ENCODE measurements at regions not wholly inside any gene's neighbourhood (a gene's known extent, or its start where the extent isn't known, plus 50 kb on each side); places are given as distances from the start of the nearest gene placed in this dataset.

DNA sequence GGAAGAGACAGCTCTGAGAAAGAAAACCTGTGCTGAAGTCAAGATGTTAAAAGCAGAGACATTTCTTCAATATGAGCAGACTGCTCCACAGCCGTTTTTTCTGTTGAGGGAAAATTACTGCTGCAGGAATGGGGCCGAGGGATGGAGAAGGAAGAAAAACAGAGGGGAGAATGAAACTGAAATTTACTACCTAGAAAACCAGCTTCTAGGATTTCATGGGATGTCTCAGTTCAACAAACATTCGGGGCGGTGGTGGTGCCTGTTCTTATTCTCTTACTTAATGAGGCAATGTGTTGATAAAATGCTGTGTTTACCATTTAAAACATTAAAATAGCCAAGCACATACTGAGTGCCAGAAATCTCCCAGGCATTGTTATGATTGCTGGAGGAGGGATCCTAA, 557.1 kb upstream of the MEX3C start:
- DNase-seq, result no peak

DNA sequence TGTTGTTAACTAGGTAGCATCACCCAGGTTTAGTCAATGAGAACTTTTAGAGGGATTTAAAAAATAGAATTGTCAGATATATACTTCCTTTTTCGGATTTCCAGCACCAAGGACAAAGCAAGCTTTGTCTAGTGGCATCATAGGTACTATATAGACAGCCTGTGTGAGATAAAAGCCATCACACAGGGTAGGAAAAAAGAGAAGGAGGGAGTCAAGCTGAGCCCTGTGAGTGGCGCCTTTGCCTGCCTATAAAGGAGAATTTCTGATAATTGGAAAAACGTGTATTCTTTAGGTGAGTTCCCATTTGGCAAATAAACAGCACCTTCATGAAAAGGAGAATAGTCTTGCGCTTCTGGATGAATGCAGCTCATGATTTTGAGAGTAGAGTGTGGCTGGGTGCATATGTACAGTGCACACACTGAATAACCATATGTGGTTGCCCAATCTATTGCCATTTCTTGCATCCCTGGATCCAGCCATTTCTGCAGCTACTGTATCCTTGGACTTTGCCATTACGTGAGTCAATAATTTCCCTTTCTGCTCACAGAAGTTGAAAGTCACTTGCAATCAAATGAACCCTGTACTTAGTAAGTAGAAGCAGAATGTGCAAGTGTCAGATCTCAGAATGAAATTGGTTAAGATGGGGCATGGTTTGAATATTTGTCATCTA, 559.9 kb upstream of the MEX3C start:
- DNase-seq, result no peak

DNA sequence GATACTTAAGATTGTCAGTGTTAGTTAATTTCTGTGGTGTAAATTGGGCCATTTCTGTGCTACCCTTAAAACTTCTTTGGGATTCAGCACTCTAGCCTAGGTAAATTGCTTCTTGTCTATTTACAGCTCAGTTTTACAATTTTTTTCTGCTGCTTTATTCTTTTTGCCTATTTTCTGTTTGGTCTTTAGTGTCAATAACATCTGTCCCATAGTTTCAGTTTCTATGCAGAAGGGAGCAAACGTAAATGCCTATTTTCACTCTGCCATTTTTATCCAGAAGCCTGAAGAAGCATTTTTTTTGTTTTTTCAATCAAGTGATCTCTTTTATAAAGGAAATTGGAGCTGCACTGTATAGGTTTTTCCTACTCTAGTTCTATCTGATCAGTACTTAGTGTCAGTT, 564.9 kb upstream of the MEX3C start:
- no peak for DNase-seq

DNA sequence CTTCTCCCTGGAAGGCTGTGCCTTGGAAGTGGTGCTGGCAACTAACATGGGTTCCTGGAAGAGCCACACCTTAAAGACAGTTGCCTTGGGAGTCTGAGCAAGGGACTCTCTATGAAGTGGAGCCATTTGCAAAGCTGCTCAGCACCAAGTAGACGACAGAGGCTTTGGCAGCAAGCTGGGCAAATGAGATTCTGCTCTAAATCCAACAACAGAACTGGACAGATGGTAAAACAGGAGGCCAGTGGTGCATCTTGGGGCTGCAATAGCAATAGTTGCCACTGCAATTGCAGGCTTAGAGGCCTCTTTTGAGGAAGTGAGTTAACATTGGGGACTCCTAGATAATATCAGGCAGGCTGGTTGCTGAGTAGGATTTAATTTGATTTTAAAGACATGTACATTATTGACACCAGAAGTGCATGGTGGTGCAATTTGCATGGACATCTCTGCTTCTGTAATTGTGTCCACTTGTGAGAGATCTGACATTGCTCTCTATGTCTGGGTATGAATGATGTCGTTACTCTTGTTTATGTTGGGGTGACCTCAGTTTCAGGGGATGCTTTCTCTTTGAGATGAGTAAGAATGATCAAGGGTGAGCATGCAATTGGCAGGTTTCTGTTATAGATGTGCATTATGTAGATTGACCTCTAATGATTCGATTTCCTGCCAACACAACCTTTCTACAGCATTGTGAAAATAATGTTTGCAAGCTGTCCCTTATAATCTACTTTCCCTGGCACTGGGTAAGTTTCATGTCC, 568.3 kb upstream of the MEX3C start:
- DNase-seq, result no peak

DNA sequence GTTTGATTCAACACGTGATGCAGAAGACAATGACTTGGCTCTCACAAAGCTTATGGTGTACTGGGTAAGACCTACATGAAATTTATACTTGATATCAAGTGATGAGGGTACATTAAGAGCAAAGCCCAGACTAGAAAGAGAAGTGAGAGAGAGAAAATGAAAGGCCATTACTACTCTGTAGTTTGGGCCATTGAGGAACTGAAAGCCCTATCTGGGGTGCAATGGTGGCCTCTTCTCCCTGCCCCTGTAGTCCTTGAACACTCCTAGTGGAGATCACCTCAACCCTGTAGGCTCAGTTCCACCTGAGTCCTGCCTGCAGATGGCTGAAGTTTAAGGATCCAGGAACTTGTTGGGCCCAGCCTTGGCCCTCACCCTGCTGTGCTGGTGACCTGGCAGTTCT, 569.8 kb upstream of the MEX3C start:
- DNase-seq, result no peak

DNA sequence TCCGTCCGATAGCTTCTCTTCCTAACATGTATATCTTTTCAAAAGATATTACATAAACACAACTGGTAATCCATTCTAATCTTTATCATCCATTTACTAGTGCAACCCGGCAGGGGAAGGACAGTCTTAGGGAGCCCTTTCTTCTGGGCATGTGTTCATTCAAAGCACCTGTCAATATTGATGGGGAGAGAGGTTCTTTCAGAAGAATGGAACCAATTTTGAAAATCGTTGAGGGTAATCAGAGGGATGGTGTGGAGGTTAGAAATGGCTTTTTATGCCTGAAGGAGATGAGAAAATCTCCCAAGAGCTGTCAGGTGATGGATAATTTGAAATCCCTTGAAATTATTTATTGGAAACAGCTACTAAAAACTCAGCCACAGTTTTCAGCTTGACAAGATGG, 561.9 kb upstream of the DCC start:
- DNase-seq, result no peak

DNA sequence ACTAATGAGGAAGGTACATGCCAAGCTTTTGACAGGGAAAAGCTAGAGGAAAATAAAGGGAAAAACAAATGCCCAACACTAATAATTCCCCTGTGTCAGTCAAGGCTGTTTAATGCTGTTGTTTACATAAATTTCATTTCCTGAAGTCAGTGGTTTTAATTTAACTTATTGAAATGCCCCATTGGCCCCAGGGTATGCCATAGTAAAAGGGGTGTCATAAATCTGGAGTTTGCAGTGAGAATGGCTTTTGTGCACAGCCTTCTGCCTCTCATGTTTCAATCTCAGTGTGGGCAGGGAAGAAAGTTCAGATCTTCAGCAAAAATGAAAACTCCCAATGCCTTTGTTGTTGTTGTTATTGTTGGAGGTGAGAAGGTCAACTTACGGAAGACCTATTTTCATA, 550.1 kb upstream of the DCC start:
- DNase-seq, result no peak

DNA sequence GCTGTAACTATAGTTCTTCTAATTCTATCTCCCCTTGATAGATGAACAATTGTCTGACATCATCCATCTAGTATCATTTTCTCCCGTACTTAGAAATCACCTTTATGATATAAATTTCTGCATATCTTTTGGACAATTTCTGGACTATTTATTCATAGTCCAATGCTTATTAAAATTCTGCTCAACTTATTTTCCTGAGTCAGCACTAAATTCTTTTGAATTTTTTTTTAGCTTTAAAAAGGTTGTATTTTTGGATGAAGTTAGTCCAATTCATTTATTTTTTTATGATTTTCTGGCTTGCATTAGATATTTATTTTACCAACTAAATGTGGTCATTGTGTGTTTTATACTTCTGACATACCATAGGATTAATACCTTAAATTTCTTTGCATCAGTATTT, 538.5 kb upstream of the DCC start:
- no peak for DNase-seq

DNA sequence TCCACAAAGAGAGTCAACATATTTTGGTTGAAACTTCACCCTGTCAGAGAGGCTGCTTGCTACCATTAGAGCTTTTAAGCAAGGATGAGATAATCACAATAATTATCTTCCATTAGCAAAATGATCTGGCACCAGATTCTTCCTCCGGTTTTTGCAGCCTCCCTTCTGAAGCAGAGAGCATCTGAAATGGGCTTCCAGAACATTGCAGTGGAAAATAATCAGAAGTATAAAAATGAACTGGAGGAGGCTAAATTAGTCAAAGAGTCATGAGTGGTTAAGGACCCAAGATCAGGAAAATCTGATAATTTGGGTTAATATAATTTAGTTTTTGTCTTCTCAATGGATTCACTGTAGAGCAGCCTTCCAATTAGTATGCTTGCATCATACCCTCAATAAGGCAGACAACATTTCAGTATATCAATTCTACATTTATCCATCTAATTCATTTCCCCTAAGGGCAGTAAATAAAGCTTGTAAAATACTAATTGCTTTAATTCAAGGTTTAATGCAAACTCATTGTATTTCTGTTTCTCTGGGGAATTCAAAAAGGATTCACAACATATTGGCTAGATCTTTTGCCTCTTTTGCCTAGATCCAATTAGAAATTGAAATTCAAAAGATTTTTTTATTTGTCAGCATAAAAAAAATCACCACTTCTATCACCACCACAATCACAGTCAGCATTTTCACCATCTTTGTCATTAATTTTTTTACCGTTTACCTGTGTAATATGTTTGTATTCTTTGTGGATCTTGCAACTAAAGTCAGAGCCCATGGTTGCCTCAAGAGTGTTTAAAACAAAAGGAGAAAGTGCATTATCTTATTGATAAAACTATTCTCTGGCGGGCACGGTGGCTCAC, 537.2 kb upstream of the DCC start:
- no peak for DNase-seq

DNA sequence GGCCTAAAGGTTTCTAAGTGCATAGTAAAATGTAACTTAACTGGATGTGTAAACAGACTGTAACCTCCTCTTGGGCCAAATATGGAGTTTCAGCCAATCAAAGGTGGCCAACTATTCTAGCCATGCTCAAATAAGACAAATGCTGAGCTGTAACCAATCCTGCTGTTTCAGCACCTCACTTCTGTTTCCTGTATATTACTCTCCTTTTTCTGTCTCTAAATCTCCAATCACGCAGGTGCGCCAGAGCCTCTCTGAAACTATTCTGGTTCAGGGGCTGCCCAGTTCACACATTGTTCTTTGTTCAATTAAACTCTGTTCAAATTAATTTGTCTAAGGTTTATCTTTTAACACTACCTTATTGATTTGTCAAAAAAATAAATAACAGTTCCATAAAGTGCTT, 532.7 kb upstream of the DCC start:
- no peak for DNase-seq

DNA sequence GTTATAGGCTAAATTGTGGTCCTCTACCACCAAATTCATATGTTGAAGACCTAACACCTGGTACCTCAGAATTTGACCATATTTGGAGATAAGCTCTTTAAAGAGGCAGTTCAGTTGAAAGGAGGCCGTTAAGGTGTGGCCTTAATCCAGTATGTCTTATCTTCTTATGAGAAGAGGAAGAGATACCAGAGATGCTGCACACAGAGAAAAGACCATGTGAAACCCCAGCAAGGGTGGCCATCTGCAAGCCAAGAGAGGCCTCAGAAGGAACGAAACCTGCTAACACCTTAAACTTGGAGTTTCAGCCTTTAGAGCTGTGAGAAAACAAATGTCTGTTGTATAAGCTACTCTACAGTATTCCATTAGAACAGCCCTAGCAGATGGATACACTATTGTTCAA, 528.1 kb upstream of the DCC start:
- DNase-seq, result no peak

DNA sequence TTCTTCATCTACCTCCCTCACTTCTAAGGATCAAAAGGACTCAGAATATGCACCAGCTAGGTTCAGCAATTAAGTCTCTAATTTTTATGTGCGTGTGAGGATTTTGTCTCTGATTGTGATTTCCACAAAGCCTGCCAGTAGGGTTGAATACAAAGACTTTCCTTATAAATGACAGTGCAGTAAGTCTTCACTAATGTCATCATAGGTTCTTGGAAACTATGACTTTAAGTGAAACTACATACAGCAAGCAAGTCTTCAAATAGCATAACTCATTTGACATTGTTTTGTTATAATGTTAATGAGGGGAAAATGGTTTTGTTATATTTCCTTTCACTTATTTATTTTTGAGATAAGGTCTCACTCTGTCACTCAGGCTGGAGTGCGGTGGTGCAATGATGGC, 526.3 kb upstream of the DCC start:
- no peak for DNase-seq

DNA sequence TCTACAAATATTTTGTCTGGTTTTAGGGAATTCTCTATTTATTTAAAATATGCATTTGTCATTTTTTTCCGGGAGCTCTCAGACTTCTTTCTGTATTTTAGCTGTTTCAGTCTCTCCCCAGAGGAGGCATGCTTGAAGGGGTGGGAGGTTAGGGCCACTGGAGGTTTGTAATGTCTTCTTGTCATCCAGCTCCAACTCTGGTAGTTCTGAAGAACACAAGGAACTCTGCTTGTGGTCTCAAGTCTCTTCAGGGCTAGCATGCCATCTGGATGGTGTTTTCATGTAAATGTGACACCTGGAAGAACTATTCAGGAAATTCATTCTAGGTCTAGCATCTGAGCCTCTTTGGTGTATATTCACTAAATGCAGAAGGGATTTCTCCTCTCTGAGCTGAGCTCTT, 518.4 kb upstream of the DCC start:
- DNase-seq, result no peak

DNA sequence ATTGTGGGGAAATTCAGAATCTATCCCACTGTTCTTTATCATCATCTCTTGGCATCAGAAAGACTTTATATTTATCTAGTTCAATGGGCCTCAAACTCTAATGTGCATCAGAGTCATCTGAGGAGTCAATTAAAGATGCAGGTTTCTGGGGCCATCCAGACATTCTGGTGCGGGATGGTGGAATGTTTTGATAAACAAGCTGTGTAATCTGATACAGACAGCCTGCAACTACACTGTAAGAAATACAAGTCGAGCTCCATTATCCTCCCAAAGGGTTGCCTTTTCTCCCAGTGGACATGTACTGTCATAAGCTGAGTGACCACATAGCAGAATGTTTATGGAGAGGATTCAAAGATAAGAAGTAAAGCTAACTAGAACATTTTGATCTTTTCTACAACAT, 515.3 kb upstream of the DCC start:
- no peak for DNase-seq

DNA sequence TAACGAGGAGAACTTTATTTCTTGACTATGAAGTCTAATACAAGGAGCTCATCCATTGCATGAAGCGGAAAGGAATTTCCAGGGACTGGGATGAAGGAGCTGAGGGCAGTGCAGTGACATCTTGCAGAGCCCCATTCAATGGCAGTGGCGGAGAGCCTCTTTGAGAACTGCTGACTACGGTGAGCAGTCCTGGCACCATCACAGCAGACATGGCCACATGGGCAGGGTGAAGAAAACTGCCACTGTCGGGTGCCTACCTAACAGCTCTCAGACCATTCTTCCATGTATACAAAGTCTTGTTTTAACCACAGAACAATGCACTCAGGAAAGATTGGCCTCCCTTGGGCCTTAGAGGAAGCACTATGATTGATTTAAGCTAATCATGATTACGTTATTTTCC, 506.1 kb upstream of the DCC start:
- no peak for DNase-seq

DNA sequence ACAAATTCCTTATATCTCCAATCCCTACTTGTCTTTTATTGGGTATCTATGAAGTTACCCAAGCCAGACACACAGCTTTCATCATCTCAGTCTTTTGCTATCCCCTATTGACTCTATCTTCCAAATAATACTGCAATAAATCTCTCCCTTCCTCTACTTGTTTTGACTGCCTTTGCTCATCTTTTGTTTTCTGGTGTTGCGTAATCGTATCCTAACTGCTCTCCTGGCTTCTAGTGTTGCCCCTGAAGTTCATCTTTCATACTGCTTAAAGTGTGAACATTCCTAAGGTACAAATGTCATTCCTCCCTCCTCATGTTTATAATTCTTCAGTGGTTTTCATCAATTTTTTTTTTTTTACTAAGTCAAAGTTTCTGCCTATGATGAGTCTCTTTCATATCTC, 491.3 kb upstream of the DCC start:
- DNase-seq, result no peak

DNA sequence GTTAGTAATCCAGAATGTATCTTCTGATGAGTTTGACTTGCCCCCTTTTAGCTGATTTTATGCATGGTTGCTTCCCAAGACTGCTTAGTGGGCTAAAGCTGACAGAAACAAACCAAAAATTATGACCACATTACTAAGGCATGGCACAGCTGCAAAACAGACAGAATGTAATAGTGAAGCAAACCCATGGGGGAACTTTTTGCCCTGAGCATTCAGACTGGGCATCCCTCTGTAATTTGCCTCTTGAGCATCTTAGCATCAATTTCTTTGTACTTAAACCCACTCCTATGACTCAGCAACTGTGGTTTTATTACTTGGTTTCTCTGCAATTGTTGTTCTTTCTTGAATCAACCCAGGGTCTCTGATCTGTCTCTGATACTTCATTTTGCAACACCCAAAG, 487.3 kb upstream of the DCC start:
- DNase-seq, result no peak

DNA sequence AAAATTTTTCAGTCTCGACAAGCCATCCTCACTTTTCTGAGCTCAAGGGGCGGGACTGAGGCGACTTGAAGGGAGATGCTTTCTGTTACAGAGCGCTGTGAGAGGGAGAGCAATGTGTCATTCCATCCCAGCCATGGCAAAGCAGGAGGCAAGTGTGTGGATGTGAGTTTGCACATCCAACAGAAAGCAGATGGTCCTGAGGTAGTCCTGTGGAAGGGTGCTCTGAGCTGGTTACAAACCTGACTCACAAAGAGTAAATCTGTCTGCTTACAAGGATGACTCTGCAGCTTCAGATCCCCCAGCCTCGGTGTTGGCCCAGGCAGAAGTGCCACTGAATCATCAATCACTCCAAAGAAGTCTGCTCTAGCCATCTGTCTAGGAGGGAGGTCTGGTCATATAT, 482.0 kb upstream of the DCC start:
- no peak for DNase-seq

DNA sequence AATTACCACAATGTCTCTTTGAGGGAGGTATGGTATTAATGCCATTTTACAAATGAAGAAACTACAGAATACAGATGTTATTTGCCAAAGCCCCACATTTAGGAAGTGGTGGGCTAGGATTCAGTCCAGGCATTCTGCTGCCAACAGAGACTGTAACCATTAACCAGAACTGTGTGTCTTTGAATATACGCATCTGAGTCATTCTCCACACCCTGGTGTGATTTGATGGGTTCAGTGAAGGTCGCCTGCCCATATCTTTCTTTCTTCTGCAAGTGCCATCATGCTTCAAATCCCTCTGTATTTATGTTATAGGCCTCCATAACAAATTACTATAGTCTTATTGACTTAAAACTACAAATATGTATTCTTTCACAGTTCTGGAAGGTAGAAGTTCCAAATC, 479.0 kb upstream of the DCC start:
- DNase-seq, result no peak

DNA sequence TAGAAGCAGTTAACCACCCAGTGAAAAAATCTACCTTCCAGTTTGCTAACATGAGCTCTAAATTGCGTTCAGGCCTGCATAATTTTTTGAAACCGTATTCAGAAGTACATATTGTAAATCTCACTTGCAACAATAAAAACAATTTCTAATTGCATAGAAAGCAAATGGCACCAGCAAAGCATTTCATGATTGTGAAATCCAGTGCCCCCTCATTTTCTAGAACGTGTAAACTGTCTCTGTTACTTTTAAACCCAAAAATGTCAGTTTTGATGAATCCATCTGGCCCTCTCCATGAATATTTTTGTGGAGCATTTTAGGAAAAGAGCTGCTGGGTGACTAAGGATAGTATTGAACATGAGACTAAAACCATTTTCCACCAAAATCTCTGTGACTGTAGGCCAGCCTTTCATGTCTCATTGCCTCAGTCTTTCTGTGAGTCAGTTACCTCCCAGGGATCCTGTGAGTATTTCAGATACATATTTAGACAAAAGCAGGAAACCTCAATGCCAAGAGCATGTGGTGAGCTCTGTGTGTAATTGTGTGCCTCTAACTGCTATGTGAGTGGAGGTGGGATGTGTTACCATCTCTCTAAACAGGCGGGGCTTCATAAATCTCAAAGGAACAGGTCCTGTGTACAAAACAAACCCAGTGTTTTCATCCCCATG, 477.8 kb upstream of the DCC start:
- no peak for DNase-seq

DNA sequence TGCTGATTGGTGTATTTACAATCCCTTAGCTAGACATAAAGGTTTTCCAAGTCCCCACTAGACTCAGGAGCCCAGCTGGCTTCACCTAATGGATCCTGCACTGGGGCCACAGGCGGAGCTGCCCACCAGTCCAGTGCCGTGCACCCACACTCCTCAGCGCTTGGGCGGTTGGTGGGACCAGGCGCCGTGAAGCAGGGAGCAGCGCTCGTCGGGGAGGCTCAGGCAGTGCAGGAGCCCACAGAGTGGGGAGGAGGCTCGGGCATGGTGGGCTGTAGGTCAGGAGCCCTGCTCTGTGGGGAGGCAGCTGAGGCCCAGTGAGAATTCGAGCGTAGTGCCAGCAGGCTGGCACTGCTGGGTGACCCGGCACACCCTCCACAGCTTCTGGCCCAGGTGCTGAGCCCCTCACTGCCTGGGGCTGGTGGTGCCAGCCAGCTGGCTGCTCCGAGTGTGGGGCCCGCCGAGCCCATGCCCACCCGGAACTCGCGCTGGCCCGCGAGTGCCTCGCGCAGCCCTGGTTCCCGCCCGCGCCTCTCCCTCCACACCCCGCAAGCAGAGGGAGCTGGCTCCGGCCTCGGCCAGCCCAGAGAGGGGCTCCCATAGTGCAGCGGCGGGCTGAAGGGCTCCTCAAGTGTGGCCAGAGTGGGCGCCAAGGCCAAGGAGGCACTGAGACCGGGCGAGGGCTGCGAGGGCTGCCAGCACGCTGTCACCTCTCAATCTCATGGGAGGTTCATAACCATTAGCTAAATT, 475.6 kb upstream of the DCC start:
- DNase-seq, result no peak

DNA sequence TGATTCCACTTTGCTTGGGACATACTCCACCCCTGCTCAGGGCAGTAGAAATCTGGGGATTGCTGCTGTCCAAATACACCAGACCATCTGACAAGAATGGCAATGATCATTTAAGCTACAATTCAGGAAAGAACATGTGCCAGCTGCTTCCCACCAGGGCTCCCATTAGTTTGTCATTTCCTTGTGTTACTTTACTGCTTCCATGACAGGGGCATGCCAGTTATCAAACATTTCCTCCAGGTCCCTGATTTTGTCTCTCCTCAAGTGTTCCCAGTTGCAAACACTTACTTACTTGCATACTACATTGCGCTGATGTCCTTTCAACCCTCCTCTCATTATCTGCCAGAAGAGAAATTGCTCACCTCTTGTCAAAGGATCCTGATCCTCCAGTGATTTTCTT, 474.5 kb upstream of the DCC start:
- DNase-seq, result no peak

DNA sequence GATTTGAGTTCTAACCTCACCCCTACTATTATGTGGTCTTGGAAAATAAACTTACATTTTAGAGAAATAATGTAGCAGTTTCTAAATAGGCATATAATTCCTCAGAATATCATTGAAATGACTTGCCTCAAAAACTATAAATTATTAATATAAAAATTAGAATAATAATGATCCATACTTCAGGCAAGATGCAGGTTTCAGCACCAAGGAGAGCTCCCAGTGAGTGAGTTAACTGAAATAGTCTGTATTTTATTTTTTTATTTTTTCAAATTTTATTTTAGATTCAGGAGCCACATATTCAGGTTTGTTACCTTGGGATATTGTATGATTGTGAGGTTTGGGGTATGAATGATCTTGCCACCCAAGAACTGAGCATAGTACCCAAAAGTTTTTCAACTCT, 472.2 kb upstream of the DCC start:
- no peak for DNase-seq
